Occipital lobe (tissue), 1 donor: ENCODE measurements at regions not wholly inside any gene's neighbourhood (a gene's known extent, or its start where the extent isn't known, plus 50 kb on each side); places are given as distances from the start of the nearest gene placed in this dataset.

Experiments used
- DNase-seq: peaks from one replicate; lab custom pipeline; 2025; lab: John Stamatoyannopoulos, UW

GRCh38 chr15:94008104-94009074, 223.0 kb upstream of the MCTP2 start:
- no peak for DNase-seq

GRCh38 chr15:94004697-94005096, 226.7 kb upstream of the MCTP2 start:
- no peak for DNase-seq

GRCh38 chr15:94002041-94002440, 229.3 kb upstream of the MCTP2 start:
- no peak for DNase-seq

GRCh38 chr15:94001255-94001801, 230.0 kb upstream of the MCTP2 start:
- DNase-seq: no peak

GRCh38 chr15:94000606-94001005, 230.8 kb upstream of the MCTP2 start:
- DNase-seq: no peak

- no peak for DNase-seq
Observed at GRCh38 chr15:93997071-93997658, 234.2 kb upstream of the MCTP2 start.

- DNase-seq: no peak
Observed at GRCh38 chr15:93989440-93989998, 241.8 kb upstream of the MCTP2 start.

- no peak for DNase-seq
Observed at GRCh38 chr15:93987068-93987467, 244.3 kb upstream of the MCTP2 start.

- DNase-seq: no peak
Observed at GRCh38 chr15:93986400-93986984, 244.9 kb upstream of the MCTP2 start.

- DNase-seq: no peak
Observed at GRCh38 chr15:93985925-93986324, 245.4 kb upstream of the MCTP2 start.

- no peak for DNase-seq
Observed at GRCh38 chr15:93985176-93985575, 246.2 kb upstream of the MCTP2 start.

- no peak for DNase-seq
Observed at GRCh38 chr15:93983526-93983925, 247.8 kb upstream of the MCTP2 start.

- no peak for DNase-seq
Observed at GRCh38 chr15:93982226-93982727, 249.1 kb upstream of the MCTP2 start.

GRCh38 chr15:93981706-93982105, 249.7 kb upstream of the MCTP2 start:
- no peak for DNase-seq

GRCh38 chr15:93980261-93980911, 251.0 kb upstream of the MCTP2 start:
- no peak for DNase-seq

GRCh38 chr15:93974804-93975481, 256.4 kb upstream of the MCTP2 start:
- no peak for DNase-seq

- DNase-seq: no peak
Observed at GRCh38 chr15:93973287-93973686, 258.1 kb upstream of the MCTP2 start.

- no peak for DNase-seq
Observed at GRCh38 chr15:93968773-93969172, 262.6 kb upstream of the MCTP2 start.

GRCh38 chr15:93965304-93965908, 266.0 kb upstream of the MCTP2 start:
- DNase-seq: no peak

GRCh38 chr15:93954985-93955571, 276.3 kb upstream of the MCTP2 start:
- no peak for DNase-seq
